Rectal smooth muscle tissue (tissue), 1 donor: ENCODE measurements at regions not wholly inside any gene's neighbourhood (a gene's known extent, or its start where the extent isn't known, plus 50 kb on each side); places are given as distances from the start of the nearest gene placed in this dataset.
A peak's percentile ranks its signal among the peaks of the same experiment; 100 is the strongest.

Source experiments
- H3K27ac ChIP-seq: one replicate; pipeline ENCODE4 v1.7.0; 2013; ENCODE audit warnings: low read depth, low read length, inconsistent platforms
- H3K27me3 ChIP-seq: one replicate; pipeline ENCODE4 v1.7.0; 2013; ENCODE audit warnings: low read length; ENCODE audit not compliant: control insufficient read depth, insufficient read depth
- H3K36me3 ChIP-seq: one replicate; pipeline ENCODE4 v1.7.0; 2013; ENCODE audit warnings: low read length; ENCODE audit not compliant: control insufficient read depth, insufficient read depth
- H3K4me1 ChIP-seq: one replicate; pipeline ENCODE4 v1.7.0; 2013; ENCODE audit warnings: low read length; ENCODE audit not compliant: control insufficient read depth, insufficient read depth
- H3K4me3 ChIP-seq: one replicate; pipeline ENCODE4 v1.7.0; 2013; ENCODE audit warnings: low read length
- H3K9ac ChIP-seq: one replicate; pipeline ENCODE4 v1.7.0; 2013; ENCODE audit warnings: low read length

DNA sequence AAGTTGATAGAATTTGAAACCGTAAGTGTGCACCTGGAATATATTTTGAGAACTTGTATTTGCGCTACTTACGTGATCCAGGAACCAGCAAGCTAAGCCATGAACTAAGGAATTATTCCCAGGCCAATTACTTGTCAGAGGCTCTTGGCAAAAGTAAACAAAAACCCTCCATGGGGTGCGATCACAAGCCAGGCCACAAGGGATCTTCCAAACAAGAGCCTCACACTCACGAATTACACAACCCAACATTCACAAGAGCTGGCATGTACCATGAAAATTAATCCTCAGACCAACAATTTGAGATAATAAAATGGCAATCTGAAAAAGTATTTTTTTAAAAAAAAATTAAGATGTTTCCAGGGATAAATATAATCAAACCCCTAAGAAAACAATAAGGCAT lies 467.0 kb upstream of the AKR1E2 start:
- H3K9ac ChIP-seq: no peak overlapping the region
- H3K27ac ChIP-seq: no peak overlapping the region
- no peak overlapping the region for H3K4me3 ChIP-seq
- no peaks in the 10 kb centered on the region for H3K36me3 ChIP-seq
- H3K4me1 ChIP-seq: peaks cover 3% of the 10 kb centered on the region
- H3K27me3 ChIP-seq: no peaks in the 10 kb centered on the region

DNA sequence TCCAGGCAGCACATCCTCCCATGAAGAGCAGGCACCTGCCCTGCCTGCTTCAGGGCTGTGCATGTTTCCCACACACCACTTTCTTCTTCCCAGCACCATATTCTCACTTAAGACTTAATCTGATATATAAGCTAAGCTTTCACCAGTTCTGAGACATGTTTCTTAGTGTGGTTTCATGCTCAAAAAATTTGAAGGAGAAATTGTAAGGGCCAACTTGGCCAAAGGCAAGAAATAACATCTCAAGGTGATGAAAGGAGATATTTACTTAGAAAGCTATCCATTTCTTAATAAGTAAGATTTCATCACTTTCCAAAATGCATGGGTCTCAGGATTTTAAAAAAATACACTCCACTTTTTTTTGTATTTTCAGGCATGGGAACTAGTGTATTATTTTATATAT lies 468.1 kb upstream of the AKR1E2 start:
- no peak overlapping the region for H3K4me3 ChIP-seq
- no peaks in the 10 kb centered on the region for H3K36me3 ChIP-seq
- peaks cover 11% of the 10 kb centered on the region for H3K4me1 ChIP-seq
- no peaks in the 10 kb centered on the region for H3K27me3 ChIP-seq
- H3K27ac ChIP-seq: no peak overlapping the region
- no peak overlapping the region for H3K9ac ChIP-seq

DNA sequence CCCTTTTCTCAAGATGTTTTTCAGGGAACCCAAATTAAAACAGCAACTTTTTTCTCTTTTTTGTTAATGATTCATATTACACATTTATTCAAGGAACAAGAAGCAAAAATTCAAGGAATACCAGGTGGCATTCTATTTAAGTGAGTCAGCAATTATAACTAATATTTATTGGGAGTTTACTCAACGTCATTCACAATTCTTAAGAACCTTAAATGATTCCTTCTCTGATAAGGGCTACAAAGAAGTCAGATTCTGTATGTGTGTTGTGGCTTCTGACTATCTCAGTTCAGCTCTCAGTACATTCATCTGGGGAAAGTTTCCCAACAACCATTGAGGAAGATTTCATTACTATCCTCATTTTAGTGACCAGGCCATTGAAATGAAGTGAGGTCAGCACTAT lies 470.7 kb upstream of the AKR1E2 start:
- Histone ChIP-seq H3K4me3 (no peak overlapping the region), H3K27ac (no peak overlapping the region), H3K36me3 (no peaks in the 10 kb centered on the region), H3K27me3 (no peaks in the 10 kb centered on the region), H3K4me1 (peaks cover 22% of the 10 kb centered on the region), H3K9ac (no peak overlapping the region)

DNA sequence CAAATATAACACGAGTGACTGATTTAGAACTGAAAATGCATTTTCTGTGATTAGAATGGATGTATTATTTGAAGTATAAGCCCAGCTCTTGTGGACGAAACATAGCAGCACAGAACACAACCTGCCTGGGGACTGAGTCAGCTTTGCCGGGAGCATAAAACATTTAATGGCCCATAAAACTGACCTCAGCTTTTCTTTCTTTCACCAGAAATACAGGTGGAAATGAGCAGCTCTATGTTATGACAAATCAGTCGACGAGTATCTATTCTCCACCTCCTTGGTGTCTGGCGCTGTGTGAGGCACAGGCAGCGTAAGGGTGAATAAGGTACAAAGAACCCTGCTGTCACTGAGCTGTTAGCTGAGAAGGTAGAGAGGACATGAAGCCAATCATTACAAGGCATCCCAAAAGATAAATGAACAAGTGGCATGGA lies 471.6 kb upstream of the AKR1E2 start:
- H3K4me3 ChIP-seq: no peak overlapping the region
- peak overlapping the region; percentile 34 for H3K27ac ChIP-seq
- peaks cover 22% of the 10 kb centered on the region for H3K4me1 ChIP-seq

DNA sequence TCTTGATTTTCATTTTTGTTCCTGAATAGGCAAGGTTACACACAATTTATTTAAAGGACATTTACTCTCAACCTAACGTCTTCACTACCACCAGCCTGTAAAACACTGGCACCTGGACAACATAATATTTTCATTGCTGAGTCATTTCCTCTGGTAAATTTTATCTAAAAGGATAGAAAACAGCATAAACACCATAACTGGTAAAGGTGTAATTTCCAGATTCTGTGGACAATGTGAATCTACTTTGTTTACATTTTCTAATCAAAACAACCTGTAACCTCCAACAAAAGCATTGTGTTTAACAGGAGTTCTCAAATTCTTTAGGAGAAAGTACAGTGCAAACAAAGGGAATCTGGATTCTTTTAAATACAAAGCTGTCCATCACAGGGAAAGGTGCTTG lies 472.0 kb upstream of the AKR1E2 start:
- Histone ChIP-seq H3K4me3 (no peak overlapping the region), H3K27ac (peak overlapping the region; percentile 34), H3K36me3 (no peaks in the 10 kb centered on the region), H3K9ac (no peak overlapping the region), H3K4me1 (peaks cover 22% of the 10 kb centered on the region), H3K27me3 (no peaks in the 10 kb centered on the region)

More for the DNA sequence above, 471.6 kb upstream of the AKR1E2 start:
- Histone ChIP-seq H3K27me3 (no peaks in the 10 kb centered on the region), H3K36me3 (no peaks in the 10 kb centered on the region), H3K9ac (no peak overlapping the region)

DNA sequence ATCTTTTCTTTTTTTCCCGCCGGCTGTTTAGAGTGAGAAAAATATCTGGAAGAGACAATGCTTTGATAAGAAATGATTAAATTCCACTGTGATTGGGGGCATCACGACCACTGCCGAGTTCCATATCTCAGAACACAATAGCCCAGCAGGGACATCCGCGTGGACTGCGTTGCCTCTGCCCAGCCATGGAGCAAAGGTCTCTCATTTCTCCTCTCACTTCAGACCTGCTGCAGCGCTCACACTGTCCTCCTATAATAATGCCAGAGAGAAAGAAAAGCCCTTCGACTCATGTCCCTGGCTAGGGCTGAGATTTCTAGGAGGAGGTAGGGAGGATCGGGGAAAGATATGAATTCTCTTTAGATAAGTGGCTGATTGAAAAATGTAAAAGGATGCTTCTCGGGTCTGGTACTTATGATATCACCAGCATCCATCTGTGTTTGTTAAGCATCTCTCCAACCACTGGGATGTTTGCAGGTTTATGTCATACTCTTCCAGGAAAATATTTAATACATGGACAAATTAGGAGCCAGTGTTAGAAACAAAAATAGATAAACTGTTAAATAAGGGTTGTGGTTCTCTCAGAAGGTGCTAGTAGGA lies 472.9 kb upstream of the AKR1E2 start:
- no peaks in the 10 kb centered on the region for H3K36me3 ChIP-seq
- H3K4me1 ChIP-seq: peaks cover 22% of the 10 kb centered on the region
- peak overlapping the region; percentile 59 for H3K27ac ChIP-seq
- H3K9ac ChIP-seq: no peak overlapping the region
- no peaks in the 10 kb centered on the region for H3K27me3 ChIP-seq
- H3K4me3 ChIP-seq: no peak overlapping the region

DNA sequence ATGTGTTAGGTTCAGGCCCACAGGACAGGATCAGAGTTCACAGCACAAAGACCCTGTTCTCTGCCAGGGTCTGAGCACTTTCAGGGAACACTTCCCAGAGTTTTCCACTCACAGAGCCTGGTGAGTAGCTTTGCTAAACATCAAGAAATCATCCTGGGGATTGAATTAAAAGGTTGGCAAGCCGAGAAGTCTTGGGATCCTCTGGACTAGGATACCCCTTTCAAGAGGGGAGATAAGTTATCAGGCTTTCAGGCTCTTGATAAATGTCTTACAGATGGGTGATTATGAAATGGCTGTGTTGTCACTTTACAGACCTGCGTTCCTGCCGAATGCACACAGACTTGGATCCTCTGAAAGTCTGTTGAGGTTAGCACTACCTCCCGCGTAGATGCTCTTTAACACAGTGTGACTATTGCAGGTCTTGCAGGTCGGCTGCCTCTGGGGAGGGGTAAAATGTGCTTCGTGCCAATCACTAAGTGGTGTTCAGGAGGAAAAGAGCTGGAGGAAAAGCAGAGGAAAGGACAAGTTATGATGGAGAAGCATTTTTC lies 473.5 kb upstream of the AKR1E2 start:
- Histone ChIP-seq H3K36me3 (no peaks in the 10 kb centered on the region), H3K4me3 (no peak overlapping the region), H3K27ac (peak overlapping the region; percentile 59), H3K27me3 (no peaks in the 10 kb centered on the region), H3K4me1 (peaks cover 22% of the 10 kb centered on the region), H3K9ac (no peak overlapping the region)

DNA sequence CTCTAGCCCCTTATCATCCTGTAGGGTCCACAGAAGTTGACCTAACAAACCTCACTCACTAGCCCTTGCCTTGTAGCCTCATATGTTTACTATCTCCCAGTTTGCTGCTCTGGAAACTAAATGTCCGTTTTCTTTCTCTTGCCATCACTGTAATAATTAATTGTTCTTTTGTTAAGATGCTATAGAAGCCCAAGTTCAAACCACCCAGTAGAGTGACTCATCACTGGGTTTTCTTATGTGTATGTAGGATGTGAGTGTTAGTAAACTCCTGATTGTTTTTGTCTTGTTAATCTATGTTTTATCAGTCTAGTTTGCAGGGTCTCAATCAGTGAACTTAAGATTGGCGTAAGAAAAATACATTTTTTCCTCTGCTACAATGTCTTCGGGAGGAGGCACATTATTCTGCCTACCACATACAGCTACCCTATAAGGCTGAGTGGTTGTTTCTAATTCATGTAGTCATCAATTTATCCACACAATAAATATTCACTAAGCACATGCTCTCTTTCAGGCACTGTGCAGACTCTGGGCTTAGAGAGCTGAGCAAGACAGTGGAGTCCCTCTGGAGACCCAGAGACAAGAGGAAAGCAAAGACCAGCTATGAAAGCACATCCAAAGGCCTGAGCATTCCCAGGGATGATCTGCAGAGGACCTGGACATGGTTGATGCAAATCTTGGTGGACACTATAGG lies 474.1 kb upstream of the AKR1E2 start:
- H3K4me3 ChIP-seq: no peak overlapping the region
- H3K9ac ChIP-seq: no peak overlapping the region
- peak overlapping the region; percentile 59 for H3K27ac ChIP-seq

DNA sequence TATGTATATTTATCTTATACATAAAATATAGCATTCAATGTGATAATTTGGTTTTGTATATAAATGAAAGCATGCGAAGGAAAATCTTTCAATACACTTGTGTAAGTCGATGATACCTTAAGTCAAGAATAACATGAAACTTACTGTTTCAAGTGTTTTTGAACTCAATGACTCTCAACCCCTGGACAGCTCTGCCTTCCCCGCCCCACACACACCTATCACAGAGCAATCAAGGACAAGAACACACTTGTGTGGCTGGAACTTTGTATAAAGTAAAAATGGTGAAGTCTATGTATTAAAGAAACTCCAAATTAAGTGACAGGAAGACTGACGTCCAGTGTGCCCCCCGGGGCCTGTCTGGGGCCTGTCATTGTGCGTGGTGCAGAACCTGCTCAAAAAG lies 478.6 kb upstream of the AKR1E2 start:
- Histone ChIP-seq H3K9ac (no peak overlapping the region), H3K4me1 (peaks cover 26% of the 10 kb centered on the region), H3K4me3 (no peak overlapping the region), H3K27ac (no peak overlapping the region), H3K27me3 (no peaks in the 10 kb centered on the region), H3K36me3 (no peaks in the 10 kb centered on the region)

More for the DNA sequence above, 474.1 kb upstream of the AKR1E2 start:
- H3K4me1 ChIP-seq: peaks cover 22% of the 10 kb centered on the region
- no peaks in the 10 kb centered on the region for H3K36me3 ChIP-seq
- no peaks in the 10 kb centered on the region for H3K27me3 ChIP-seq

DNA sequence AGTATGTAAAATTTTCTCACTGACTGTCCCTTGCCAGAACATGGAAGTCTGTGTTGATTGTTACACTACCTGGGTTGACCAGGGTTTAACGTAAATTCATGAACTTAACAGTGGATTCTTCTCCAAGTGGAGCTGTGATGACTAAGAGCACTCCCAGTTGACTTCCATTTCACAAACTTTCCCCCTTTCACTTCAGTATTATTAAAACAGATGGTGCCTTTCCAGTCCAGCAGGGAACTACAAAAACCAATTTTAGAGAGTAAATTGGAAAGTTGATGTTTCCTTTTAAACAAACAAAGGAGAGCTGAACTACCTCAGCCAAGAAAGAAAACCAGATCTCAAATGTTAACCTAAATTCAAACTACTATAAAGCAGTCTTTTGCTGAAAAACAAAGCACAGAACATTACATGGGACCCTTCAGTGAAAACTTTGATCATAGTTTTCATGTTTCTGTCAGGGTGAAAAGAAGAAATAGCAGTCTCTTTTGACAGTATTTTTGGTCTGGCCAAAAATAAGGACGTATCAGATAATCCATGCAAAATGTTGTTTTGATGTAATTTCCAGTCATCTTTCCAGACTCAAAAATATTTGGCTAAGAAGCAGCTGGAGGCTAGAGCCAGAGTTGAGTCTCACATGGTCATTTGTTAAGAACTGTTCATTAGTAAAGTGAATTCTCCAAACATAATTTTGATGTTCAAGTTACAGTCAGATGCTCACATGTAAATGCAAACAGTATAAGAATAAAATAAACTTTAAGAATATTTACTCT lies 479.9 kb upstream of the AKR1E2 start:
- H3K4me1 ChIP-seq: peaks cover 20% of the 10 kb centered on the region
- H3K27me3 ChIP-seq: no peaks in the 10 kb centered on the region
- H3K27ac ChIP-seq: peak overlapping the region; percentile 80
- H3K4me3 ChIP-seq: no peak overlapping the region
- H3K36me3 ChIP-seq: no peaks in the 10 kb centered on the region
- H3K9ac ChIP-seq: no peak overlapping the region

DNA sequence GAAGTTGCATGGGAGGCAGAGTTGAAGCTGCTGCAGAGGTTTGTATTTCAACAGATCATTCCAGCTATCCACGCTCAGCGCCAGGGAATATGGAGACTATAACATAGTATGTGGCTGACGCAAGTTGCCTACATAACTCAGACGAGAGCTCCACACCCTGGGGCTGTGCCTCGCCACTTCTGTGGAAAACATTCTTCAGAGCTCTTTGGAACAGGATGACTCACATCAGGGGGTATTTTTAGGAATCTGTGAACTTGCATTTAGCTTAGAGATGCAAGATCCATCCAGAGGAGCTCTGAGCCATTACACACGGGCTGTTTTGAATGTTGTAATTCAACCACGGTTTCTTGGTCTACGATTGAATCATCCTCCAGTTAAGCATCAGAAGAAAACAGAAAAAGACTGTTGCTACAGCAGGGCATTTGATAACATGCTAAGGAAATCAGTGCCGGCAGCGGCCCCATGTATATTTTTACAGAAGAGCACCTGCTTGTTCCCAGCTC lies 481.5 kb upstream of the AKR1E2 start:
- no peak overlapping the region for H3K9ac ChIP-seq
- H3K27ac ChIP-seq: peak overlapping the region; percentile 80
- no peaks in the 10 kb centered on the region for H3K27me3 ChIP-seq
- peaks cover 20% of the 10 kb centered on the region for H3K4me1 ChIP-seq
- H3K36me3 ChIP-seq: no peaks in the 10 kb centered on the region
- H3K4me3 ChIP-seq: no peak overlapping the region

DNA sequence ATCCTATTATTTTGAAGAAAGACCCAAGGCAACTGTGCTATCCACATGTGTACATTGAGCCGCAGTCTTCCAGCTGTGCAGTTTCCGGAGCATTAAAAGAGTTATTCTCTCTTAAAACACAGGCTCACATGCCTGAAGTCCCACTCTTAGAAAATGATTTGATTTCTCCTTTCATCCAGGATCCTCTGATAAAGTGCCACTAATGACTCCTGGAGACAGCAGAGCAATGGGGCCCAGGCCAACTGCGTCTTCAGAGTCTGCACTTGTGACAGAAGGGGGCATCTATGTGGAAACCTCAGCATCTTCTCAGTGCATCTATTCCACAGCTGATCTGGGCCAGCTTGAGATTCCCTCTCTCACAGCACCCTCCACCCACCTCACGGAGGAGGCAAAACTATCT lies 482.1 kb upstream of the AKR1E2 start:
- Histone ChIP-seq H3K4me3 (no peak overlapping the region), H3K9ac (no peak overlapping the region), H3K27ac (peak overlapping the region; percentile 80), H3K27me3 (no peaks in the 10 kb centered on the region), H3K4me1 (peaks cover 20% of the 10 kb centered on the region), H3K36me3 (no peaks in the 10 kb centered on the region)
